HEK293T (cell line): ENCODE measurements at regions not wholly inside any gene's neighbourhood (a gene's known extent, or its start where the extent isn't known, plus 50 kb on each side); places are given as distances from the start of the nearest gene placed in this dataset.

Experiments used
- CTCF ChIA-PET: fragments of 350-600 bp; formaldehyde crosslinking; extraction: SDS; loops from one replicate; lab custom pipeline; 2021; ENCODE audit warnings: antibody characterized with exemption, inconsistent platforms; lab: Yijun Ruan, JAX
- POLR2A ChIA-PET: fragments of 350-600 bp; formaldehyde crosslinking; extraction: SDS; loops from one replicate; lab custom pipeline; 2020; ENCODE audit warnings: antibody characterized with exemption, inconsistent platforms; lab: Yijun Ruan, JAX
- DNase-seq: peaks from one replicate; pipeline ENCODE4 v3.0.0; 2012; ENCODE audit warnings: mixed read lengths; ENCODE audit errors: extremely low spot score
- ARNT ChIP-seq: fragments of 450-650 bp; IDR thresholded peaks from 2 replicates; pipeline ENCODE4 v1.6.1; 2017; ENCODE audit warnings: mild to moderate bottlenecking
- BHLHE40 ChIP-seq: fragments of 450-650 bp; IDR thresholded peaks from 2 replicates; pipeline ENCODE4 v1.6.1; 2016; ENCODE audit warnings: mild to moderate bottlenecking, moderate library complexity, borderline replicate concordance
- CTBP1 ChIP-seq: fragments of 450-650 bp; IDR thresholded peaks from 2 replicates; pipeline ENCODE4 v1.6.1; 2016; ENCODE audit warnings: borderline replicate concordance
- ELF4 ChIP-seq: fragments of 450-650 bp; IDR thresholded peaks from 2 replicates; pipeline ENCODE4 v1.6.1; 2017; ENCODE audit warnings: antibody characterized with exemption
- FOXA1 ChIP-seq: fragments of 450-650 bp; IDR thresholded peaks from 2 replicates; pipeline ENCODE4 v1.6.1; 2016; ENCODE audit warnings: mild to moderate bottlenecking
- FOXK2 ChIP-seq: fragments of 450-650 bp; IDR thresholded peaks from 2 replicates; pipeline ENCODE4 v1.6.1; 2016; ENCODE audit warnings: mild to moderate bottlenecking
- FOXM1 ChIP-seq: fragments of 450-650 bp; IDR thresholded peaks from 2 replicates; pipeline ENCODE4 v1.6.1; 2017; ENCODE audit warnings: mild to moderate bottlenecking, borderline replicate concordance
- HDGF ChIP-seq: fragments of 450-650 bp; IDR thresholded peaks from 2 replicates; pipeline ENCODE4 v1.6.1; 2017; ENCODE audit warnings: antibody characterized with exemption, borderline replicate concordance
- L3MBTL2 ChIP-seq: fragments of 450-650 bp; conservative IDR thresholded peaks from 2 replicates; pipeline ENCODE4 v1.6.1; 2016; ENCODE audit warnings: mild to moderate bottlenecking
- LEF1 ChIP-seq: fragments of 450-650 bp; IDR thresholded peaks from 2 replicates; pipeline ENCODE4 v1.6.1; 2017; ENCODE audit warnings: mild to moderate bottlenecking, borderline replicate concordance
- NFRKB ChIP-seq: fragments of 450-650 bp; IDR thresholded peaks from 2 replicates; pipeline ENCODE4 v1.6.1; 2016; ENCODE audit warnings: mild to moderate bottlenecking, moderate library complexity
- SP1 ChIP-seq: fragments of 450-650 bp; IDR thresholded peaks from 2 replicates; pipeline ENCODE4 v1.6.1; 2017
- SUZ12 ChIP-seq: fragments of 450-650 bp; IDR thresholded peaks from 2 replicates; pipeline ENCODE4 v1.6.1; 2016; ENCODE audit warnings: mild to moderate bottlenecking
- TARDBP ChIP-seq: fragments of 450-650 bp; IDR thresholded peaks from 2 replicates; pipeline ENCODE4 v1.6.1; 2016
- ZNF384 ChIP-seq: fragments of 450-650 bp; IDR thresholded peaks from 2 replicates; pipeline ENCODE4 v1.6.1; 2016
- TF ChIP-seq, protein P1 (sequence below): fragments of 450-650 bp; IDR thresholded peaks from 2 replicates; pipeline ENCODE4 v1.6.1; 2016

DNA sequence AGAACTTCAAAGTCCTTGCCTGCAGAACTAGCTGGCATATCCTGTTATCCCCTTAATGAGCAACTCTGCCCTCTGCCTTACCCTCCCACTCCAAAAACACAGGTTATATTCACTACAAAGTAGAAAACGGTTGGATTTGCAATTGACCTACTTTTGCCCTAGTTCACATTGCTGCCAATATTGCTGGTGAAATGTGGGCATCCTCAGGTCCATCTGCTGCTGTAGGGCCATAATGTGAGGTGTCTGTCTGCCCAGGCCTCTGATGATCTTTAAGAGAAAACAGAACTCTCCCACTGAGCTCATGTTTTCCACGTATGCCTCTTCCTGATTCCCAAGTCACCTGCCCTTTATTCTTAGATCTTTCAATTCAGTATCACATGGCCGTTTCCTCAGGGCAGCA, 294.0 kb upstream of the CDH20 start:
- no peak for DNase-seq
- ChIA-PET CTCF (no interaction called here), POLR2A (no interaction called here)
- TF ChIP-seq SP1, result no peak
- TF ChIP-seq HDGF, result no peak
- no peak for TF ChIP-seq ELF4
- no peak for TF ChIP-seq NFRKB
- no peak for TF ChIP-seq FOXA1
- TF ChIP-seq FOXK2, result no peak
- no peak for TF ChIP-seq SUZ12
- no peak for TF ChIP-seq CTBP1
- TF ChIP-seq FOXM1, result no peak
- TF ChIP-seq ARNT, result no peak
- TF ChIP-seq TARDBP, result no peak
- TF ChIP-seq L3MBTL2, result no peak
- TF ChIP-seq, protein P1, sequence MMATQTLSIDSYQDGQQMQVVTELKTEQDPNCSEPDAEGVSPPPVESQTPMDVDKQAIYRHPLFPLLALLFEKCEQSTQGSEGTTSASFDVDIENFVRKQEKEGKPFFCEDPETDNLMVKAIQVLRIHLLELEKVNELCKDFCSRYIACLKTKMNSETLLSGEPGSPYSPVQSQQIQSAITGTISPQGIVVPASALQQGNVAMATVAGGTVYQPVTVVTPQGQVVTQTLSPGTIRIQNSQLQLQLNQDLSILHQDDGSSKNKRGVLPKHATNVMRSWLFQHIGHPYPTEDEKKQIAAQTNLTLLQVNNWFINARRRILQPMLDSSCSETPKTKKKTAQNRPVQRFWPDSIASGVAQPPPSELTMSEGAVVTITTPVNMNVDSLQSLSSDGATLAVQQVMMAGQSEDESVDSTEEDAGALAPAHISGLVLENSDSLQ, result no peak

DNA sequence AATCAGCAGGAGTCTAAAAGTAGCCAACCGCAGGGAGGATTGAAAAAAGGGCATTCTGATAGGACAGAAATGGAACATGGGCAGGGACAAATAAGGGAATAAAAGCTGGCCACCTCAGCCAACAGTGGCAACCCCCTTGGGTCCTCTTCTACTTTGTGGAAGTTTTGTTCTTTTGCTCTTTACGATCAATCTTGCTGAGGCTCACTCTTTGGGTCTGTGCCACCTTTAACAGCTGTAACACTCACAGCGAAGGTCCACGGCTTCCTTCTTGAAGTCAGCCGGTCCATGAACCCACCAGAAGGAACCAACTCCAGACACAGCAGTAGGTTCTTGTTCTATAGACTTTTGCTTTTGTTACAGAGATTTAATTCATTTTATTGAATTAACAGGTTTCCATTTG, 285.4 kb upstream of the CDH20 start:
- ChIA-PET CTCF (no interaction called here), POLR2A (no interaction called here)
- no peak for DNase-seq
- TF ChIP-seq SP1, result no peak
- no peak for TF ChIP-seq CTBP1
- no peak for TF ChIP-seq BHLHE40
- no peak for TF ChIP-seq FOXK2
- no peak for TF ChIP-seq HDGF
- TF ChIP-seq ELF4, result no peak
- TF ChIP-seq, protein P1, result no peak
- no peak for TF ChIP-seq FOXA1
- no peak for TF ChIP-seq L3MBTL2
- TF ChIP-seq SUZ12, result no peak
- no peak for TF ChIP-seq NFRKB
- TF ChIP-seq ZNF384, result no peak
- TF ChIP-seq TARDBP, result no peak
- no peak for TF ChIP-seq LEF1
- TF ChIP-seq FOXM1, result no peak
- no peak for TF ChIP-seq ARNT

DNA sequence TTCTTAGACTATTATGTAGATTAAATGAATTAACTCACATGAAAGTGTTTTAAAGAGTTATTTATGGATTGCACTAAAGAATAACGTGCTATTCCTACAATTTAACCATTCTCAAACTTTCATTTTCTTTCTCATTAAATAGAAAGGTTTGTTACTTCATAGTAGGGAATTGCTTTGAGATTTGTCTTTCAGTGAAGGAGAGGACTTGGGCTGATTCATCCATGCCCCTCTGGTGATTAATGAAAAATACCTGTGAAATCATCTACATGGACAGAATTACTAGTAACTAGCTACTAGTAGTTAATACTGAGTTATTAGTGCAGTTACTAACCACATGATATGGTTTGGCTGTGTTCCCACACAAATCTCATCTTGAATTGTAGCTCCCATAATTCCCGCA, 275.8 kb upstream of the CDH20 start:
- POLR2A ChIA-PET, result no interaction called here
- TF ChIP-seq ELF4, result no peak
- no peak for TF ChIP-seq L3MBTL2
- no peak for TF ChIP-seq LEF1
- TF ChIP-seq, protein P1, result no peak
- TF ChIP-seq HDGF, result no peak
- no peak for TF ChIP-seq FOXA1
- TF ChIP-seq ARNT, result no peak
- TF ChIP-seq FOXK2, result no peak
- no peak for TF ChIP-seq CTBP1
- TF ChIP-seq SUZ12, result no peak
- no peak for TF ChIP-seq SP1
- TF ChIP-seq ZNF384, result no peak
- TF ChIP-seq FOXM1, result no peak
- TF ChIP-seq BHLHE40, result no peak
- TF ChIP-seq TARDBP, result no peak
- no peak for TF ChIP-seq NFRKB
- DNase-seq, result no peak
- CTCF ChIA-PET, result no interaction called here

DNA sequence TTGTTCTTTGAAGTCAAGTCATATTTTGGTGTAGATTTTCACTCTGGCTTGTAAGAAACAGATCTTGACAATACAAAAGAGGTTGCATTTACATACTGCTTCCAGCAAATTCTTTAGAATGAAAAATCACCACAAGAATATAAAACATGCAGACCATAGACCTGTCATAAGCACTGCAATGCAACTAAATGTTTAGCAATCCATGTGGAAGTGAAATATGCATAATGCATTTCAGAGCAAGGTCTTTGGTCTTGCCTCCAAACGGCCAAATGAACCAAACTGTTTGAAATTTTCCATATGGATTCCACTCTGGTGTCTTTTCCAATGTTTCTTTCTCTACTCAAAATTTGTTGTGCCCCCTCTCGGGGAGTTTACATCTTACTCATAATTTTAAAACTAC, 271.0 kb upstream of the CDH20 start:
- CTCF ChIA-PET, result no interaction called here
- TF ChIP-seq LEF1, result no peak
- TF ChIP-seq L3MBTL2, result no peak
- TF ChIP-seq NFRKB, result no peak
- TF ChIP-seq SP1, result no peak
- TF ChIP-seq FOXM1, result no peak
- TF ChIP-seq CTBP1, result no peak
- TF ChIP-seq BHLHE40, result no peak
- no peak for TF ChIP-seq FOXA1
- no peak for TF ChIP-seq ZNF384
- TF ChIP-seq ARNT, result no peak
- no peak for TF ChIP-seq FOXK2
- TF ChIP-seq, protein P1, result no peak
- TF ChIP-seq TARDBP, result no peak
- TF ChIP-seq SUZ12, result no peak
- TF ChIP-seq HDGF, result no peak
- TF ChIP-seq ELF4, result no peak

DNA sequence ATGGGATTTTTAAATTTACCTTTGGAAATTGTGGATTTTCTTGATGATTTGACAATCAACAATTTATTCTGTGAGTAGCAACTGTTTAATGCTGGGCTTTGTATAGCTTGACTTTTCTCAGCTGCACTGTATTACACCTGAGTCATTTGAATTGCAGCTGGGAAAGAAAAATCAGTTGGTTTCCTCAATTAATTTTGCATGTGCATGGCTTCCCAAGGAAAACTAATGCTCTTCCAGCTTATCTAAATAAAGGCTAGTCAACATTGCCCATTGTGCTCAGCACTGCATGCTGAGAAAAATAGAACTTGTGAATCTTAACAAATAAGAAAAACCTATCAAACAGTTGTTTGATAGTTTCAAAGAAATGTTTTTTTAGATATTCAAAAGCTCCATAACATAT, 268.3 kb upstream of the CDH20 start:
- ChIA-PET POLR2A (no interaction called here), CTCF (no interaction called here)
- TF ChIP-seq FOXA1, result no peak
- no peak for TF ChIP-seq FOXK2
- TF ChIP-seq ARNT, result no peak
- no peak for TF ChIP-seq NFRKB
- TF ChIP-seq SUZ12, result no peak
- no peak for TF ChIP-seq ELF4
- TF ChIP-seq, protein P1, result no peak
- no peak for TF ChIP-seq LEF1
- no peak for TF ChIP-seq TARDBP
- TF ChIP-seq CTBP1, result no peak
- no peak for TF ChIP-seq ZNF384
- no peak for TF ChIP-seq L3MBTL2
- no peak for TF ChIP-seq HDGF
- no peak for TF ChIP-seq SP1
- no peak for TF ChIP-seq FOXM1
- TF ChIP-seq BHLHE40, result no peak
- no peak for DNase-seq

More for the DNA sequence above, 271.0 kb upstream of the CDH20 start:
- POLR2A ChIA-PET, result no interaction called here
- DNase-seq, result no peak
